NCI-H2227 treated with DMSO at 0.1 percent for 48 hours (cell line): ENCODE measurements at regions not wholly inside any gene's neighbourhood (a gene's known extent, or its start where the extent isn't known, plus 50 kb on each side); places are given as distances from the start of the nearest gene placed in this dataset.

Experiments
- DNase-seq: peaks from one replicate; lab custom pipeline; 2025; lab: John Stamatoyannopoulos, UW

GRCh38 chr20:61159957-61160686, 91.9 kb upstream of the CDH4 start:
- DNase-seq: peak; percentile 28

DNA sequence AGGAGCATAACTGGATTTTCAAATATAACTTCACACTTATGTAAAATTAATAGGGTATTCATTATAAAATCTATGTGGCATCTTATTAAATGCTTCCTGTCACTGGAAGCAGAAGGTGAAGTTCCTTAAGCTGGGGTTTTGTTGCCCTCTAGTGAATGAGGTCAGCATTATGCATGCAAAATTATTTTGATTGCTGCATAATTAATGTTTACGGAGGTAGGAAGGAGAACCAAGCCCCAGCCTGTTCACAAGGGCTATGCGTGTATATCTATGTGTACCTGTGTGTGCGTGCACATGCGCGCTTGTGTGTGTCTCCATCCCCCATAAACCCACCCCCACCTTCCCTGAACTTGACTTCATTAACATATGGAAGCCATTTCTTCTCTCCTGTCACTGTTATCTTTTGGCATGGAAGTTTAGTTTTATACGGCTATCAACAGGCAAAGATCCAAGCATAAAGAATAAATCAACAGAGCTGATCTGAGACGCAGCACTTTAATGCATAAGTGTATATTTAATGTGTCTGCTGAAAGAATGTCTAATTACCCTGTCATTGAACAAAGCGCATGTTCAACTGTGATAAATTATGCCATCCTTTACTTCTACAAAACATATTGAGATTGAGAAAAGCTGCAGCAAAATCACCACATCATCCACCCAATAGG, 90.2 kb upstream of the CDH4 start:
- no peak for DNase-seq

DNA sequence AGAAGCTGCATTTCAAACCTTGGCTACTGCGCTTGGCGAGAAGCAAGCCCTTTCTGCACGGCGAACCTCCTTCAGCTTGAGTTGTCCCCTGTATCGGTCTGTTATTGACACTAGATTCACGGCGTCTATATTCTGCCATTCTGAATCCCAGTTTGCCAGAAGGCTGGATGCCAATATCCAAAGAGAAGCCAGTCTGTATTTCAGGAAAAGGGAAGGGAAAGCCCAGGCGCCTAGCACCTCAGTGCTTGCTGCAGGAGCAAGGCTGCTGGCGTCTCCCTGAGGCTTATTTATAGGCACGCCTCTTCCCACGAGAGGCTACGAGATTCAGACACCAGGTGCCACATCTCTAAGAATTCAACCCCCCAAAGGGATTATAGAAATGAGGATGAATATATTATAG, 89.6 kb upstream of the CDH4 start:
- no peak for DNase-seq

GRCh38 chr20:61163031-61163430, 89.0 kb upstream of the CDH4 start:
- DNase-seq: no peak

- DNase-seq: no peak
These were observed 85.7 kb upstream of the CDH4 start for GRCh38 chr20:61166324-61166723.

DNA sequence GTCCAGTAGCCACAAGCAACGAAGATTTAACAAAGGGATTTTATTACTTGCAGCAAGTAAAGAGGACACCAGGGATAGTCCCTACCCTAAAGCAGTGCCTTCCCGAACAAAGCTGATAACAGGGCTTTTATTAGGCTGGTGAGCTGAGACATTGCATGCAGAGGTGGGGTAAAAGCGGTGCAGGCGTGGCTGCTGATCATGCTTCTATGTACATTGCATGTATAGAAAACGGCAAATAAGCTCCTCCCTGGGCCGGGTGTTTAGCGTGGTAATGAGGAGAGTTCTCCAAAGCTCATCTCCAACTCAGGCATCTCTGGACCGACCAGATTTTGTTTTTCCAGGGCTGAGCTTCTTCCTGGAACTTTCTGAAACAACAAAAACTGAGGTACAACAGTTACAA, 83.5 kb upstream of the CDH4 start:
- DNase-seq: no peak

DNA sequence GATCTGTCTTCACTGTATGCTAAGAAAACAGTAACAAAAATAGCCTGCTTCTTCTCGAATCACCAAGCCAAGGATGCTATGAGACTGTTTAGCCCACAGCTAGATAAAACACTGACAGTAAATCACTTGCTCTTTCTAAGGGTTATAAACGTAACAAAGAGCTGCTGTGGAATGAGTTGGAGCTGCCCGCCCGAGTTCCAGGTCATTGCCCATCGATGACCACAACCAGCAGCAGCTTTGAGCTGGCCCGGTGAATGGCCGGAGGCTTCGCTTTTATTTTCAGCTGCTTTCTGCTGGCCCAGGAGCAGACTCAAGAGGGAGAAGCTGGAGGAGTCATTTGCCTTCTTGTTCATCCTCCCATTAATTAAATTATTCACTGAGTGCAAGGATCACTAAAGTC, 82.2 kb upstream of the CDH4 start:
- no peak for DNase-seq

- DNase-seq: no peak
These were observed 81.4 kb upstream of the CDH4 start for GRCh38 chr20:61170496-61171320.

DNA sequence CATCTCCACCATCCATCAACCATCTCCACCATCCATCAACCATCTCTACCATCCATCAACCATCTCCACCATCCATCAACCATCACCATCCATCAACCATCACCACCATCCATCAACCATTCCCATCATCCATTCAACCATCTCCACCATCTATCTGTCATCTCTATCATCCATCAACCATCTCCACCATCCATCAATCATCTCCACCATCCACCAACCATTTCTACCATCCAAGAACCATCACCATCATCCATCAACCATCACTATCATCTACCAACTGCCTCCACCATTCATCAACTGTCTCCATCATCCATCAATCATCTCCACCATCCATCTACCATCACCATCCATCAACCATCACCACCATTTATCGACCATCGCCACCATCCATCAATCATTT, 78.8 kb upstream of the CDH4 start:
- no peak for DNase-seq

GRCh38 chr20:61173961-61174725, 77.9 kb upstream of the CDH4 start:
- no peak for DNase-seq

- no peak for DNase-seq
These were observed 75.2 kb upstream of the CDH4 start for GRCh38 chr20:61176874-61177273.

- DNase-seq: no peak
These were observed 73.5 kb upstream of the CDH4 start for GRCh38 chr20:61178551-61179071.

DNA sequence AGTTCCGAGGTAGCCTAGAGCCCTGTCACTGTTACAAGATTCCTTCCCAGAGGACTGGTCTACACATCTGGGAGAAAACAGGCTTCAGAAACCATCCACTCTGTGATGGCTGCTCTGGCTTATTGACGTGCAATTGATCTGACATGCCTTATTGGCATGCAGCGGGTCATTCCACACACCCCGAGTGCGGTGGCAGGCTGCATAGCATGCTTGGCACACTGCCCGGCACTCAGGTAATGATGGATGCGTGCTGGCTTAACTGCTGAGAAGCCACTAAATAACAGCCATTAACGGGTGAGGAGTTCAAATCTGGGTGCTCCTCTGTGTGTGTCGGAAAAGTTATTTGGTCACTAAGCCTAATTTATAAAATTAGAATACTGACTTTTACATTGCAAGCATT, 67.9 kb upstream of the CDH4 start:
- DNase-seq: no peak

- DNase-seq: no peak
These were observed 66.9 kb upstream of the CDH4 start for GRCh38 chr20:61185181-61185580.

DNA sequence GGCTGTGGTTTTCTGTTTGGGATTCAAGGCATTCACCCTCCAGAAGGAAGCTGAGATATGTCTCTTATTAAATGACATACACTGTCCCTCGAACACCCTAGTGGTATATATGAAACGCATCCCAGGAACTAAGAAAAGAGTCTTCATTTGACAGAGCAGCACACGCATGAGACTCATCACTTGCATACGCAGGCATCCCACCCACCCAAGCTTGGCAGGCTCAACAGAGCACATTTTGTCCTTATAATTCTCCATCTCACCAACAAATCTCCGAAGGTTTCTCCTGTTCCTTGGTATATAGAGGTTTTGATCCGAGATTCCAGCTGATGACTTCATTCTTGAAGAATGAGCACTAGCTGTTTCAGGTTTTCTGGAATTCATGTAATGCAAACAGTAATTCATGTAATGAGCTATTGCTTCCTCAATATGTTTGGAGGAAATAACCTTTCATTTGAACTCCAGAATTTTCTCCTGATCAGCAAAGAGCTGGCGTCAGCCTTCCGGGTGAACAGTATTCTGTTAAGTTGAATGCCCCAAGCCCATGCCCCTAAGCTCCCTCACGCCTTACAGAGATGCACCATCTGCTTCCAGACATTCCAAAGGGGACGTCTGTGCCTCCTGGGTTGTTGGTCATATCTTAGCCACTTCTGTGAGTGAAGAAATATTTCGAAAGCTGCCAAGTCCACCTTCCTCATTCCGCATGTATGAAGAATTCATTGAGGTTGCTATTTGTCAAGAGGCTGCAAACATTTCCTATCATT, 66.0 kb upstream of the CDH4 start:
- no peak for DNase-seq

- DNase-seq: peak; percentile 15
These were observed 65.1 kb upstream of the CDH4 start for GRCh38 chr20:61186771-61187472.

GRCh38 chr20:61189534-61189933, 62.5 kb upstream of the CDH4 start:
- no peak for DNase-seq

DNA sequence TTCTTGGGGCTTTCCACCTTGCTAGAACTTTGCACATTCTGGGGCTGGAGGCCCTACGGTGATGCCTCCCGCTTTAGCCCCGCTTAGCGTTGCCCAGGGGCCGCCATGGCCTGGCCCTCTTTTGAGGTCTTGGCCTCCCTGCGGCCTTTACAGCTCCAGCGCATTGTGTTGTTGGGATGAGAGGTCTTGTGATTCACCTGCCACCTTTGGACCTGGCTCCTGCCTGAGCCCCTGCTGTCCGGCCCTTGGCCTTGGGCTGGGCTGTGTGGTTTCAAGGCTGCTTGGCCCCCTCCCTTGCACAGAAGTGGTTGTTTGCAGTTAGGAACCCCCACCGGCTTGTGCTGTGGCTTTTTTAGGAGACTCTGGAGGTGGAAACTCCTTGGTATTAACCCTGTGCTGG, 61.0 kb upstream of the CDH4 start:
- DNase-seq: no peak

DNA sequence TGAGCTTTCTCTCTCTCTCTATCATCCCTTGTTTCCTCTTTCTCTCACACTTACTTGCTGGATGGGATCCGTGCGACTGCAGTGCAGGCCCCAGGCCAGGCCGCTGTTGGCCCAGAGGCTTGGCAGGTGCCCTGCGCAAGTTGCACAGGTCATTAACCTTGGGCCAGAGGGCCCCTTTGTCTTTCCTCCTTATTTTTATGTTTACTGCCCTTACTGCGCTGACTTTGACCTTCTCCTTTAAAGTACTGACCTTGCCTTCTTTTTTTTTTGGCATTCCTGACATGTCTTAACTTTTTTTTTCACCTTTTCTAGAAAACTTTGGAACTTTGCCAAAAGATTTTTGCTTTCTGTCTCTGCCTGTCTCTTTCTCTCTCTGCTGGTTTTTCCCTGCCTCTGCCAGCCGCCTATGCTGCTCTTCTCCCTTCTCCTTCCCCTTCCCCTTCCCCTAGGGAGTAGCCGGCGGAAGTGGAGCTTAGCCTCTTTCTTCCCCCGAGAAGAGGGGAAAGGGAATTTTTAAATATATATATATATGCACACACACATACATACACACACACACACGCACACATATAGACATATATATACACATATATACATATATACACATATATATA, 59.6 kb upstream of the CDH4 start:
- no peak for DNase-seq

DNA sequence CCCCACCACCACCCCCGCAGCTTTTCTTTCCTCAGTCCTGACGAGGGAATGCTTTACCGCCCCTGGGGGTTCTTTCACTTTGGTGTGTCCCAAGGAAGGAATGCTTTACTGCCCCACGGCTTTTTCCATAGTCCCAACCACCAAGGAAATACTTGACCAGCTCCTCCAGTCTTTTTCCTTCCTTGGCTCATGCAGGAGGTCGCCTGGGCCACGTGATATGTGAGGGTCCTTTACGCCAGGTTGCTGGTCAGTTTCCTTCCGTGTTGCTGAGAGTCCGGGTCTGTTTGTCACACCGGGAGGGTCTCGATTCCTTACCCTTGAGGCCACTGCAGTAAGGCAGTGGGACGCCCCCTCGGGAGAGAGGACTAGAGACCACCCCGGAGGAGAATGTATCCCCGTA, 58.9 kb upstream of the CDH4 start:
- DNase-seq: no peak
